AG04449 (cell line): ENCODE measurements at regions not wholly inside any gene's neighbourhood (a gene's known extent, or its start where the extent isn't known, plus 50 kb on each side); places are given as distances from the start of the nearest gene placed in this dataset.

ENCODE experiments used
- CTCF ChIA-PET: fragments of 350-600 bp; formaldehyde crosslinking; extraction: SDS; loops from one replicate; lab custom pipeline; 2021; ENCODE audit warnings: antibody characterized with exemption; lab: Yijun Ruan, JAX
- POLR2A ChIA-PET: fragments of 400-600, 350-600 bp; formaldehyde crosslinking; extraction: SDS; loops from one replicate; lab custom pipeline; 2020; ENCODE audit warnings: antibody characterized with exemption, inconsistent platforms; lab: Yijun Ruan, JAX
- DNase-seq: peaks from one replicate; pipeline ENCODE4 v3.0.0-alpha.2; 2010; ENCODE audit warnings: low read depth, low spot score
- H3K4me3 ChIP-seq: 2 replicates; pipeline ENCODE4 v1.5.1; 2011; ENCODE audit warnings: low read depth, mild to moderate bottlenecking, control low read depth, low read length
- CTCF ChIP-seq: IDR thresholded peaks from one replicate; pipeline ENCODE4 v1.5.1; 2011; ENCODE audit warnings: mild to moderate bottlenecking, moderate library complexity, low read length, control low read depth, inconsistent platforms; ENCODE audit not compliant: insufficient read depth; ENCODE audit errors: missing control alignments

GRCh38 chr6:76776876-76777275 is 686.4 kb downstream of the HTR1B start:
- no peak for DNase-seq
- ChIA-PET POLR2A (no interaction called here), CTCF (no interaction called here)
- TF ChIP-seq CTCF = no peak
- no peak overlapping the region for H3K4me3 ChIP-seq

GRCh38 chr6:76774781-76775384 is 688.4 kb downstream of the HTR1B start:
- CTCF ChIA-PET = no interaction called here
- H3K4me3 ChIP-seq = no peak overlapping the region
- no peak for DNase-seq
- POLR2A ChIA-PET = no interaction called here
- TF ChIP-seq CTCF = no peak

- TF ChIP-seq CTCF = no peak
- CTCF ChIA-PET = no interaction called here
Observed at GRCh38 chr6:76772951-76773350, 690.3 kb downstream of the HTR1B start.

GRCh38 chr6:76771059-76771634 is 692.1 kb downstream of the HTR1B start:
- CTCF ChIA-PET = no interaction called here
- no peak for DNase-seq
- H3K4me3 ChIP-seq = no peak overlapping the region
- POLR2A ChIA-PET = no interaction called here
- TF ChIP-seq CTCF = no peak

More at GRCh38 chr6:76772951-76773350, 690.3 kb downstream of the HTR1B start:
- POLR2A ChIA-PET = no interaction called here
- DNase-seq = no peak
- H3K4me3 ChIP-seq = no peak overlapping the region

- DNase-seq = no peak
- no peak for TF ChIP-seq CTCF
- ChIA-PET CTCF (no interaction called here), POLR2A (no interaction called here)
- H3K4me3 ChIP-seq = no peak overlapping the region
Observed at GRCh38 chr6:76770281-76770680, 693.0 kb downstream of the HTR1B start.

- no peak for DNase-seq
- TF ChIP-seq CTCF = no peak
- POLR2A ChIA-PET = no interaction called here
- H3K4me3 ChIP-seq = no peak overlapping the region
- CTCF ChIA-PET = interaction anchor here (0.9 to 1.2 kb wide), 2 partner anchors 71 to 698 kb away, joined by 3 read pairs; no protein-coding TSS in a partner anchor
Observed at GRCh38 chr6:76768556-76768955, 694.7 kb downstream of the HTR1B start.
